ENCODE measurements at regions not wholly inside any gene's neighbourhood (a gene's known extent, or its start where the extent isn't known, plus 50 kb on each side); places are given as distances from the start of the nearest gene placed in this dataset.
"Not testable (repeated sequence)": the region's sequence is repeated elsewhere in the genome, so short reads cannot be mapped to it uniquely, and the experiment has no call there.

DNA sequence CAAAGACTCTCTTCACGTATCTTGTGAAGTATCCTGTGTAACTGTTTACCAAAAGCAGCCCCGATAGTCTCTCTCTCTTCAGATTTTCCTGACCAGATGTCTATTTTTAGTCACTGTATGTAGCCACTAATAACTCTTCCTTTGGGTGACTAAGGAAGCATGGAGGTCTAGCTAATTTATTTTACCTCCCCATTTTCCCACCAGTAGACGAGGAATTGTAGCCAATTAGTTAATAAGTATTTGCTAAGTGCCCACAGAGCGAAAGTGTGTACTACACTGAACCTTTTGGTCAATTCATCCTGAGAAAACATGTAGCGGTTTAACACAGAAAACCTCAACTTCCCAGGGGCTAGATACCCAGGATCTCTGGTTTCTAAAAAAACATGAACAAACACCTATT lies 180.6 kb downstream of the TBX18 start:
- Histone ChIP-seq H4K20me1 (no peaks in the 10 kb centered on the region), H3K4me2 (peak overlapping the region in 4 of 11 experiments; percentile 17 to 40 (median 20); a peak in 3 of 22 replicates), H3K4me1 (peaks cover 10 to 26% (median 18%) of the 10 kb centered on the region in 10 experiments; a peak in 18 of 20 replicates), H3K36me3 (no peaks in the 10 kb centered on the region), H3K27me3 (no peaks in the 10 kb centered on the region), H3K9me3 (replicated peaks in 1 of 11) (peaks cover 9 to 20% (median 11%) of the 10 kb centered on the region in 11 experiments; a peak in 19 of 22 replicates), H3K9ac (no peak overlapping the region), H3K4me3 (no peak overlapping the region), H3K27ac (no peak overlapping the region)
- TF ChIP-seq Cebpa-rat (IDR thresholded peaks at IDR 0.05): no peak

DNA sequence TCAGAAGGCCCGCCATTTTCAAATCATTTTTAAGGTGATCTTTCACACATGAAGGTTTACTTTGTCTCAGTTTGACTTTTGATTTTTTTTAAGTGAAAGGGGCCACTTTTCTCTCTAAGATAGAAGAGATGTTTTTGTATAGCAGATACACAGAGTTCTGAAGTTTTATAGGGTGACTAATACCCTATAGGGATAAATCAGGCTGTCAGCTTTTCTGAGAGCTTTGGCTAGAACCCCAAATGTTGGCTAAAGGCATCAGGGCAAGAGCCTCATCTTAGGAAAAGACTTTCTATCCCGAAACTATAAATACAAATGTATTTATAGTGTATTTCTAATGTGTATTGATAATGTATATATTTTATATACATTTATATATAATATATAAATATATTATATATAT lies 181.4 kb downstream of the TBX18 start:
- no peaks in the 10 kb centered on the region for H3K27me3 ChIP-seq
- peaks cover 10 to 26% (median 18%) of the 10 kb centered on the region in 10 experiments; a peak in 18 of 20 replicates for H3K4me1 ChIP-seq
- H3K9ac ChIP-seq: no peak overlapping the region
- H3K9me3 ChIP-seq (replicated peaks in 1 of 11): peaks cover 9 to 20% (median 11%) of the 10 kb centered on the region in 11 experiments; a peak in 19 of 22 replicates
- H3K36me3 ChIP-seq: no peaks in the 10 kb centered on the region
- H3K4me3 ChIP-seq: no peak overlapping the region
- TF ChIP-seq Cebpa-rat (IDR thresholded peaks at IDR 0.05): no peak
- peak overlapping the region in 2 of 11 experiments; percentile 53 to 54; a peak in 2 of 22 replicates for H3K27ac ChIP-seq
- H4K20me1 ChIP-seq: no peaks in the 10 kb centered on the region
- H3K4me2 ChIP-seq: peak overlapping the region in 9 of 11 experiments; percentile 24 to 72 (median 51); a peak in 13 of 22 replicates

DNA sequence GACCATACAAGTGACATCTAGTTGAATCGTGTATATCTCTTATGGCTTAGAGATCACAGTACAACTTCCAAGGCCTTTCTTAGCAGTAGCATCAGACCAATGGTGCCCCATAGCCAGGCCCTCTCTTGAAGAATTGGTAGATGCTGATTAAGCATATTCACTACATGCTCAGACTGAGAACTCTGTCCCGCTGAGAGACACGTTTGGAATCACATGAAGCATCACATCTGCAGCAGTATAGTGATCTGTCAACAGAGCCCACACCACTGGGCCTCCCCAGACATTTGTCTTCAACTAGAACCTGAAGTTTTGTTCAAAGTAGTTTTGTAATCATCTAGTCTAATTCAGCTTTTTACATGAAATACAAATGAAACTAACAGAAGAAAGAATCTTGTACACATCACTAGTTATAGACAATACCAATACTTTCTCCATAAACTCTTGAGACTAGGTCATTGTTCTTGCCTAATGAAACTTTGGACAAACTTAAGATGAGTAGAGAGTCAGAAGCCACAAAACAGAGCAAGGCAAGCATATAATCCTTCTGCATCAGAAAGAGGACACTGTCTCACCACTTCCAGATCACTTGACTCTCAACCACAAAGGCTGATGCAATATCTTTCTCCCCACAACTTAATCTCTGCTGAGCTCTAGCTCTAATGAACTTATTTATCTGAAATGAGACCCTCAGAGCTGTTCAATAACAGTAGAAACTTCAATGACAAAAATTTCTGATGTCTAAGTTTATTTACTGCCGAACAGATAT lies 182.7 kb downstream of the TBX18 start:
- Histone ChIP-seq H3K27ac (peak overlapping the region; percentile 12 to 69 (median 50); a peak in 17 of 22 replicates), H3K4me2 (peak overlapping the region in 10 of 11 experiments; percentile 20 to 72 (median 50); a peak in 17 of 22 replicates), H3K27me3 (no peaks in the 10 kb centered on the region), H3K36me3 (no peaks in the 10 kb centered on the region), H4K20me1 (no peaks in the 10 kb centered on the region), H3K4me3 (no peak overlapping the region), H3K9me3 (replicated peaks in 1 of 11) (peaks cover 6 to 14% (median 11%) of the 10 kb centered on the region in 11 experiments; a peak in 19 of 22 replicates), H3K4me1 (peaks cover 10 to 26% (median 18%) of the 10 kb centered on the region in 10 experiments; a peak in 18 of 20 replicates), H3K9ac (peak overlapping the region in 1 of 11 experiments; percentile 4; a peak in 1 of 22 replicates)
- TF ChIP-seq Cebpa-rat (IDR thresholded peaks at IDR 0.05): peak in 2 of 11 experiments; percentile 22 to 29; a peak in 1 of 22 replicates

DNA sequence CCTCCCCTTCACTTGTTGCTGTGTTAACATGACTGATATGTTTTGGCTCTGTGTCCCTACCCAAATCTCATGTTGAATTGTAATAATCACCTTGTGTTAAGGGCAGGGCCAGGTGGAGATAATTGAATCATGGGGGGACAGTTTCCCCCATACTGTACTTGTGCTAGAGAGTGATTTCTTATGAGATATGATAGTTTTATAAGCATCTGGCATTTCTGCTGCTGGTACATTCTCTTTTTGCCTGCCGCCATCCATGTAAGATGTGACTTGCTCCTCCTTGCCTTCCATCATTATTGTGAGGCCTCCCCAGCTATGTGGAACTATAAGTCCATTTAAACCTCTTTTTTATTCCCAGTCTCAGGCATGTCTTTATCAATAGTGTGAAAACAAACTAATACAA lies 185.0 kb downstream of the TBX18 start:
- no peaks in the 10 kb centered on the region for H3K27me3 ChIP-seq
- no peaks in the 10 kb centered on the region for H3K36me3 ChIP-seq
- peaks cover 20 to 37% (median 33%) of the 10 kb centered on the region in 10 experiments; a peak in 19 of 20 replicates for H3K4me1 ChIP-seq
- H3K9ac ChIP-seq: no peak overlapping the region
- H3K27ac ChIP-seq: no peak overlapping the region
- peaks cover 6 to 14% (median 11%) of the 10 kb centered on the region in 11 experiments; a peak in 19 of 22 replicates for H3K9me3 ChIP-seq (replicated peaks in 1 of 11)
- H4K20me1 ChIP-seq: no peaks in the 10 kb centered on the region
- no peak for TF ChIP-seq Cebpa-rat (IDR thresholded peaks at IDR 0.05)
- no peak overlapping the region for H3K4me3 ChIP-seq
- H3K4me2 ChIP-seq: no peak overlapping the region

DNA sequence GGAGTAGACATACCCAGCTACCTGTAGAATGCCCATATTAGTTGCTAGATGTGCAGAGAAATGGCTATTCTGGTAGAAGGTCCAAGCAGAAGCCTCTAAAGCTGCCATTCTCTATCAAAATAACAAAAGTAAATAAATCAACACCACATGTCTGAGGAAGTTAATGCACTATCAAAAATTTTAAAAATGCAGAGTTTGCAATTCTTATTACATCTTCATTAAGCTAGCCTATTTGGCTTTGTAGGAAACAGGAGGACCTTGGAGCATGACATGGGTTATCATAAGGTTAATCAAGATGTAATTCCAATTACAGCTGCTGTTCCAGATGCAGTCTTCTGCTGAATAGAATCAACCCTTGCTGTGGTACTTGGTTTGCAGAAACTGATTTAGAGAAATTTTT lies 188.4 kb downstream of the TBX18 start:
- Histone ChIP-seq H3K27ac (no peak overlapping the region), H3K9me3 (replicated peaks in 1 of 11) (peaks cover 6 to 14% (median 11%) of the 10 kb centered on the region in 11 experiments; a peak in 19 of 22 replicates), H3K4me3 (no peak overlapping the region), H3K9ac (no peak overlapping the region), H3K4me2 (peak overlapping the region; percentile 15 to 51 (median 35); a peak in 14 of 22 replicates), H3K36me3 (no peaks in the 10 kb centered on the region), H3K27me3 (no peaks in the 10 kb centered on the region), H3K4me1 (peaks cover 10 to 18% (median 14%) of the 10 kb centered on the region in 10 experiments; a peak in 19 of 20 replicates), H4K20me1 (no peaks in the 10 kb centered on the region)
- TF ChIP-seq Cebpa-rat (IDR thresholded peaks at IDR 0.05): no peak

DNA sequence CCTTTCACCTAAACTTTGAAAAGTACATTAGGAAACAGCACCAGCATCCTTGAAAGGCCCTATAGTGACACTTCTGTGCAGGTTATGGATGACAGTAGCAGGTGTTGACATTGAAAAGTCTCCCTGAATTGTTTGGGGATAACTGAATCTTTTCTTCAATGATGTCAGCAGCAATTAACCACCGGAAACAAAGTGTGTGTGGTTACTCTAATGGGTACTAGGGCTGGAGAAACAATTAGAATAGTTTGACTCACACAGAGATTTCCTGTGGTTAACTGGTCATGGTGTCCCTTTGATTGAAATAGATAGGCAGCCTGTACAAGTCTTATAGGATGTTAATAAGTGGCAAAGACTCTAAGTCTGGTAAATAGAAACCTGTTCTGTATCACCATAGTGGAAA lies 189.1 kb downstream of the TBX18 start:
- Histone ChIP-seq H3K4me3 (no peak overlapping the region), H3K9me3 (replicated peaks in 1 of 11) (peaks cover 6 to 14% (median 11%) of the 10 kb centered on the region in 11 experiments; a peak in 19 of 22 replicates), H3K27ac (no peak overlapping the region), H3K4me2 (peak overlapping the region; percentile 15 to 51 (median 35); a peak in 18 of 22 replicates), H3K36me3 (no peaks in the 10 kb centered on the region), H4K20me1 (no peaks in the 10 kb centered on the region), H3K9ac (no peak overlapping the region), H3K27me3 (no peaks in the 10 kb centered on the region), H3K4me1 (peaks cover 10 to 18% (median 14%) of the 10 kb centered on the region in 10 experiments; a peak in 19 of 20 replicates)
- no peak for TF ChIP-seq Cebpa-rat (IDR thresholded peaks at IDR 0.05)

DNA sequence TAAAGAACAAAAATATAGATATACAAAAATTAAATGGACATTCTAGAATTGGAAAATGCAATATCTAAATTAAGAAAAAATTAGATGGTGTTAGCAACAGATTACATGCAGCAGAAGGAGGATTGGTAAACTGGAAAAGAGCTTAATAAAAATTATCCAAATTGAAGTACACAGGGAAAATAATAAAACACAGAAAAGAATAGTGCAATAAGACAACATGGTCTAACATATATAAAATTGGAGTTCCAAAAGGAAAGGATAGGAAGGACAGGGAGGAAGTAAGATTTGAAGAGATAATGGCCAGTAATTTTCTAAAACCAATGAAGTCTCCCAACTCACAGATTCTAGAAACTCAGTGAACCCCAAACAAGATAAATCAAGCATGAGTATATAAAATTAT lies 194.5 kb downstream of the TBX18 start:
- Histone ChIP-seq H3K4me1 (peaks cover 0 to 6% (median 2%) of the 10 kb centered on the region in 10 experiments; a peak in 7 of 20 replicates), H3K27ac (no peak overlapping the region), H3K27me3 (no peaks in the 10 kb centered on the region), H4K20me1 (no peaks in the 10 kb centered on the region), H3K9ac (no peak overlapping the region), H3K4me3 (no peak overlapping the region), H3K4me2 (no peak overlapping the region), H3K9me3 (replicated peaks in 1 of 11) (no peaks in the 10 kb centered on the region), H3K36me3 (no peaks in the 10 kb centered on the region)
- TF ChIP-seq Cebpa-rat (IDR thresholded peaks at IDR 0.05): no peak

DNA sequence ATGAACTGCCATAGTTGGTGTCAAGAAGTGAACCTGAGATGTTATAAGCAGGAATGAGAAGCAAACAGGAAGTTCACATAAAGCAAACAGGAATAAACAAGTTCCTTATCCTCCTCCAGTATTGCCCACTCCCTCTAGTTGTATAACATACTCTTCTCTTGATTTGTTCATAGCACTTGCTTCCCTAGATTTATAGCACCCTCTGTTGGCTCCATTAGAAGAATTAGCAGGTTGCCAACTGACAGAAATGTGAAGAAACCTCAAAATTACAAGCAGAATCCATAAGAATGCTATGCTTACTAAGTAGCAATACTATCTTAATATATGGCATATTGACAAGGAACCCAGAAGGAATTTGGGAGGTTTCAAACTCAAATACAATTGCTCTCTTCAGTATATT lies 195.4 kb downstream of the TBX18 start:
- Histone ChIP-seq H3K9me3 (replicated peaks in 1 of 11) (no peaks in the 10 kb centered on the region), H3K4me2 (no peak overlapping the region), H3K27me3 (no peaks in the 10 kb centered on the region), H3K36me3 (no peaks in the 10 kb centered on the region), H3K9ac (no peak overlapping the region), H3K4me1 (no peaks in the 10 kb centered on the region), H3K4me3 (no peak overlapping the region), H3K27ac (no peak overlapping the region), H4K20me1 (no peaks in the 10 kb centered on the region)
- no peak for TF ChIP-seq Cebpa-rat (IDR thresholded peaks at IDR 0.05)

DNA sequence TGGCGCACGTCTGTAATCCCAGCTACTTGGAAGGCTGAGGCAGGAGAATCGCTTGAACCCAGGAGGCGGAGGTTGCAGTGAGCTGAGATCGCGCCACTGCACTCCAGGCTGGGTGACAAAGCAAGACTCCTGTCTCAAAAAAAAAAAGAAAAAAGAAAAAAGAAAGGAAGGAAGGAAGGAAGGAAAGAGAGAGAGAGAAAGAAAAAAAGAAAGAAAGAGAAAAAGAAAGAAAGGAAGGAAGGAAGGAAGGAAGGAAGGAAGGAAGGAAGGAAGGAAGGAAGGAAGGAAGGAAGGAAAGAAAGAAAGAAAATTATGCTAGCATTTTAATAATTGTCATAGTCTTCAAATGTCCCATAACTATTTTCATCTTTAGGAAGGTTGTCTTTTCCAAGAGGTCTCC lies 198.7 kb downstream of the TBX18 start:
- H3K4me1 ChIP-seq; H3K4me3 ChIP-seq; H3K4me2 ChIP-seq; H3K27ac ChIP-seq; H3K9ac ChIP-seq; H3K9me3 ChIP-seq (replicated peaks in 1 of 11); H3K27me3 ChIP-seq; H4K20me1 ChIP-seq; H3K36me3 ChIP-seq: not testable (repeated sequence)
